ENCODE measurements at regions not wholly inside any gene's neighbourhood (a gene's known extent, or its start where the extent isn't known, plus 50 kb on each side); places are given as distances from the start of the nearest gene placed in this dataset.

GRCh38 chr5:4100739-4101138 lies 505.1 kb downstream of the IRX1 start:
- DNase-seq (ENCODE audit: low spot score), result no peak
- no peak for TF ChIP-seq CTCF (IDR thresholded peaks at IDR 0.05)
- Histone ChIP-seq H3K4me1 (ENCODE audit: control insufficient read depth in 1 of 2, low read depth in 2 of 2) (no peaks in the 10 kb centered on the region), H3K27ac (no peak overlapping the region), H3K9me3 (no peaks in the 10 kb centered on the region), H3K36me3 (no peaks in the 10 kb centered on the region), H3K4me3 (no peak overlapping the region), H3K27me3 (replicated peaks; ENCODE audit: insufficient read depth) (no peaks in the 10 kb centered on the region)
- no peak for ATAC-seq (ENCODE audit: insufficient number of reproducible peaks, low FRiP score, low read depth)

DNA sequence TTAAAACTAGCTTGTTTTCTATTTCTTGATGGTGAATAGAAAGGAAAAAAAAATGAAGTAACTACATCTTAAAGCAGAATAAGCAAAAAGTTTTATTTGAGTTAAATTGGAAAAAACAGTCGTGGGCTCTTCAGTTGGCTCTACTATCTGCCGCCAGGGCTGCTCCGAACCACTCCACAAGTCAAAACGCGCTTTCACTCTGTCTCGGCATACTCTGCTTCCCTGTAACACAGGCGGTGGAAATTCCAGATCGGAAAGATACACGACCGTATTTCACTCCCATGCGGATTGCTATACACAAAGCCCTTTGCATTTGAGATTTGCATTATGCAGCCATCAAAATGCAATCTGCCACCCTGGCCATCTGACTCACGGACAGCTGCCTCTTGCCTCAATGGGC lies 505.6 kb downstream of the IRX1 start:
- Histone ChIP-seq H3K4me1 (ENCODE audit: control insufficient read depth in 1 of 2, low read depth in 2 of 2) (no peaks in the 10 kb centered on the region), H3K27ac (no peak overlapping the region), H3K9me3 (no peaks in the 10 kb centered on the region), H3K36me3 (no peaks in the 10 kb centered on the region), H3K4me3 (no peak overlapping the region), H3K27me3 (replicated peaks; ENCODE audit: insufficient read depth) (no peaks in the 10 kb centered on the region)
- no peak for ATAC-seq (ENCODE audit: insufficient number of reproducible peaks, low FRiP score, low read depth)
- no peak for TF ChIP-seq CTCF (IDR thresholded peaks at IDR 0.05)
- DNase-seq (ENCODE audit: low spot score), result no peak

- H3K4me1 ChIP-seq (ENCODE audit: control insufficient read depth in 1 of 2, low read depth in 2 of 2), result no peaks in the 10 kb centered on the region
- no peaks in the 10 kb centered on the region for H3K36me3 ChIP-seq
- DNase-seq (ENCODE audit: low spot score), result no peak
- H3K27ac ChIP-seq, result no peak overlapping the region
- H3K9me3 ChIP-seq, result no peaks in the 10 kb centered on the region
- no peak for ATAC-seq (ENCODE audit: insufficient number of reproducible peaks, low FRiP score, low read depth)
- no peak for TF ChIP-seq CTCF (IDR thresholded peaks at IDR 0.05)
- H3K4me3 ChIP-seq, result no peak overlapping the region
- H3K27me3 ChIP-seq (replicated peaks; ENCODE audit: insufficient read depth), result no peaks in the 10 kb centered on the region
Observed at GRCh38 chr5:4104831-4105597, 509.4 kb downstream of the IRX1 start.

DNA sequence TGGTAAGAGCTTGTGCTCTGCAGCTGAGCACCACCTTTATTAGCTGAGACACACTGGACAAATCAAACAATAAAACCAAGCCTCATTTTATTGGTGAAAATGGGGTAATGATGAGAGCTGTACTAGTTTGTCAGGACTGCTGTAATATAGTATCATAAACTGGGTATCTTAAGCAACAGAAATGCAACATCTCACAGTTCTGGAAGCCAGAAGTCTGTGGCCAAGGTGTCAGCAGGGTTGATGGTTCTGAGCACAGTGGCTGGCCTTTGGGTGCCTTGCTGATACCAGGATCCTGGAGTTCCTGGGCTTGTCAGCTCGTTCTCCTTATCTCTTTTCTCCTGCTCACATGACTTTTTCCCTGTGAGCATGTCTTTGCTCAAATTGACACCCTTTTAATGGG lies 513.1 kb downstream of the IRX1 start:
- no peaks in the 10 kb centered on the region for H3K27me3 ChIP-seq (replicated peaks; ENCODE audit: insufficient read depth)
- no peak overlapping the region for H3K4me3 ChIP-seq
- no peak for DNase-seq (ENCODE audit: low spot score)
- TF ChIP-seq CTCF (IDR thresholded peaks at IDR 0.05), result no peak
- H3K4me1 ChIP-seq (ENCODE audit: control insufficient read depth in 1 of 2, low read depth in 2 of 2), result no peaks in the 10 kb centered on the region
- no peak overlapping the region for H3K27ac ChIP-seq
- no peaks in the 10 kb centered on the region for H3K9me3 ChIP-seq
- no peaks in the 10 kb centered on the region for H3K36me3 ChIP-seq
- ATAC-seq (ENCODE audit: insufficient number of reproducible peaks, low FRiP score, low read depth), result no peak

- no peaks in the 10 kb centered on the region for H3K4me1 ChIP-seq (ENCODE audit: control insufficient read depth in 1 of 2, low read depth in 2 of 2)
- no peak overlapping the region for H3K4me3 ChIP-seq
- no peak for DNase-seq (ENCODE audit: low spot score)
- ATAC-seq (ENCODE audit: insufficient number of reproducible peaks, low FRiP score, low read depth), result no peak
- no peaks in the 10 kb centered on the region for H3K9me3 ChIP-seq
- no peak for TF ChIP-seq CTCF (IDR thresholded peaks at IDR 0.05)
- no peak overlapping the region for H3K27ac ChIP-seq
- no peaks in the 10 kb centered on the region for H3K36me3 ChIP-seq
- H3K27me3 ChIP-seq (replicated peaks; ENCODE audit: insufficient read depth), result no peaks in the 10 kb centered on the region
Observed at GRCh38 chr5:4113426-4113825, 517.8 kb downstream of the IRX1 start.

Measured in thoracic aorta (tissue), 2 donors.